Omental fat pad (tissue), 3 donors: ENCODE measurements at regions not wholly inside any gene's neighbourhood (a gene's known extent, or its start where the extent isn't known, plus 50 kb on each side); places are given as distances from the start of the nearest gene placed in this dataset.

Source experiments
- ATAC-seq: fragments of 150-250 bp; one replicate; pipeline ENCODE4 v1.9.1; 2016; ENCODE audit warnings: mild to moderate bottlenecking, moderate library complexity; ENCODE audit not compliant: low FRiP score
- DNase-seq: peaks from one replicate; pipeline ENCODE4 v3.0.0-alpha.2; 2019; ENCODE audit warnings: low spot score
- TF ChIP-seq, protein P1 (sequence below), 3 donors: fragments of 450-650 bp; IDR thresholded peaks; one replicate each; pipeline ENCODE4 v1.5.1; 2016 to 2017; ENCODE audit warnings: antibody characterized with exemption in 3 of 3, mild to moderate bottlenecking in 3 of 3, moderate library complexity in 2 of 3

DNA sequence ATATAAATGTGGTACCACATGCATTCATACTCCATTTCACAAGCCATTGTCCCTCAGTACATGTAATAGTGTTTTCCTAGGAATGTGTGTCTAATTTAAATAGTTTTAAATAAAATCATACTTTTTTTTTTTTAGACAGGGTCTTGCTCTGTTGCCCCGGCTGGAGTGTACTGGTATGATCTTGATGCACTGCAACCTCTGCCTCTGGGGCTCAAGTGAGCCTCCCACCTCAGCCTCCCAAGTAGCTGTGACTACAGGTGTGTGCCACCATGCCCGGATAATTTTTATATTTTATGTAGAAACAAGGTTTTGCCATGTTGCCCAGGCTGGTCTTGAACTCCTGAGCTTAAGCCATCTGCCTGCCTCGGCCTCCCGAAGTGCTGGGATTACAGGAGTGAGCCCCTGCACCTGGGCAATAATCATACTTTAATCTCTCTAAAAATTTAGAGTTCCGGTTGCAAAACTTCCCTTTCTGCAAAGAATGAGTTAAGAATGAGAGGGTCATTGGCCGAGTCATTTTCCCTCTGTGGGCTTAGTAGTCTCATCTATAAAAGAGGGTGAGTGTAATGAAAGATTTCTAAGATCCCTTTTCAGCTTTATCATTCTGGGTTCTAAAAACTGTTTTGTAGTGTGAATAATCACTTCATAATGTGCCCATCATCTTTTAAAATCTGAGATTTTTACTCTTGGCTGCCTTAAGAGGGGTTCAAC lies 116.0 kb upstream of the PELI1 start:
- ATAC-seq (no peak), DNase-seq (no peak)
- TF ChIP-seq, protein P1, sequence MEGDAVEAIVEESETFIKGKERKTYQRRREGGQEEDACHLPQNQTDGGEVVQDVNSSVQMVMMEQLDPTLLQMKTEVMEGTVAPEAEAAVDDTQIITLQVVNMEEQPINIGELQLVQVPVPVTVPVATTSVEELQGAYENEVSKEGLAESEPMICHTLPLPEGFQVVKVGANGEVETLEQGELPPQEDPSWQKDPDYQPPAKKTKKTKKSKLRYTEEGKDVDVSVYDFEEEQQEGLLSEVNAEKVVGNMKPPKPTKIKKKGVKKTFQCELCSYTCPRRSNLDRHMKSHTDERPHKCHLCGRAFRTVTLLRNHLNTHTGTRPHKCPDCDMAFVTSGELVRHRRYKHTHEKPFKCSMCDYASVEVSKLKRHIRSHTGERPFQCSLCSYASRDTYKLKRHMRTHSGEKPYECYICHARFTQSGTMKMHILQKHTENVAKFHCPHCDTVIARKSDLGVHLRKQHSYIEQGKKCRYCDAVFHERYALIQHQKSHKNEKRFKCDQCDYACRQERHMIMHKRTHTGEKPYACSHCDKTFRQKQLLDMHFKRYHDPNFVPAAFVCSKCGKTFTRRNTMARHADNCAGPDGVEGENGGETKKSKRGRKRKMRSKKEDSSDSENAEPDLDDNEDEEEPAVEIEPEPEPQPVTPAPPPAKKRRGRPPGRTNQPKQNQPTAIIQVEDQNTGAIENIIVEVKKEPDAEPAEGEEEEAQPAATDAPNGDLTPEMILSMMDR (IDR thresholded peaks at IDR 0.05) = no peak

DNA sequence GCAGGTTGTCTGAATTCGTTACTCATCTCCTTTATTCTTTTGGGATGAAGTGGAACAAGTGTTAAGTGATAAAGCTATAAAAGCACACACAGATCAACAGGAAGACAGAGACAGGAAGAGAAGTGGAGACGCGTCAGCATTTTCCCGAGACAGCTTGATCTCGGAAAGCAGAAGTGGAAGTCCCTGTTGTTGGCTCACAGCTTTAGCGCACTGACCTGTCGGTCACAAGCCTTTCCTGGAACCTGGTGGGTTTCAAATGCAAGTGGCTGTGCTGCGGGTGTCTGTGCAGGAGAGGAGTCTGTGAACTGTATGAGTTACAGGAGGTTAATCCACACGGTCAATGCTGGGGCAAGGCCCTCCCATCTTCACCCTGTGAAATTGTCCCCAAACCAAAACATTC lies 116.6 kb upstream of the PELI1 start:
- TF ChIP-seq, protein P1 (IDR thresholded peaks at IDR 0.05) = no peak
- ATAC-seq (peak; percentile 41), DNase-seq (no peak)

DNA sequence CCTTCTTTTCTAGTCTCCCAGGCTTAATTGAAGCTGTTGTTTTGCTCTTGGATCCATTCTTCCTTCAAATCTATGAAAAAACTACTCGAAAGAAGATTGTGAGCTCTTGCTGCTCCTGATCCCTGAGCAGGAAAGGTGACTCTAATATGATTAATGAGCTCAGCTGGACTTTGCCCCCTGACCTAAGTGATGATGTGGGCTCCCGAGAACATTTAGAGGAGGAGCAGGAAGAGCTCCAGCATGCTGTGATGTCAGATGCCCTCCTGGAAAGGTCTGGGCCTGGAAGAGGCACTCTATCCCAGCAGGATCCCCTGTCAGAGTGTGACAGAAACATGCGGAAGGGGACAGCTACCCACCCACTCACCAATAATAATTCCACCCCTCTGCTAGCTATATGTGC lies 117.9 kb upstream of the PELI1 start:
- no peak for DNase-seq
- ATAC-seq = no peak
- TF ChIP-seq, protein P1 (IDR thresholded peaks at IDR 0.05) = no peak

DNA sequence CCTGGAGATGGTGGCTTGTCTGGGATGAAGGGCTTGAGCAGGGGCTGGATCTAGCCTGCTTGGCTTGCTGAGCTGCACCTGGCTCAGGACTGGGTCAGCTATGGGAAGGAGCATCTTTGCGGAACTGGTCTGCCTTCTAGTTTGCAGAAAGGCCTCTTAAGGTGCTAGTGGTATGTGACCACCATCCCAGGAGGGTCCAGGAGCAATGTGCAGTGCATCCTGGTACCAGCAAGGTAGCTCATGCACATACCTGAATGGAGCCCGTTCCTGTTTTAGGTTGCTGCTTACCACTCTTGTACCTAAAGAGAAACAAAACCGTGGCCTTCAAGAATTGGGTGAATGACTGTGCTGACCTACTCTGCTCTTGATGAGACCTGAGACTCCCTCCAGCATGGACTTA lies 118.6 kb upstream of the PELI1 start:
- no peak for DNase-seq
- TF ChIP-seq, protein P1 (IDR thresholded peaks at IDR 0.05) = no peak
- no peak for ATAC-seq

DNA sequence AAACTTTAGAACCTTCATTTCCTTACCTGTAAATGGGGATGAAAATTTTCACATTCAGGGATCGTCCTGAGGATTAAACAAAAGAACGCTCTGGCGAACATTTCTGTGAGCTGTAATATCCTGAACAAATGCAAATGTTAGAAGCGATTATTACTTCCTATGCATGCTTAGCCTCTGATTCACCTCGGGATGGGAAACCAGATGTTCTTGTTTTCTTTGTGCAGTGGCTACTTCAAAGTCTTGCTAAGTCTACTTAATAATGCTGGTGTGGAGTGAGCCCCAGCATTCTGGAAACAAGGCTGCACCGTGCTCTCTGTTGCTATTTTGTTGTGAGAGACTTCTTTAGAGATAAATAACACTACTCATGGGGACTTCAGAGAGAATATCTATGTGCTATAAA lies 119.1 kb upstream of the PELI1 start:
- no peak for ATAC-seq
- no peak for DNase-seq
- TF ChIP-seq, protein P1 (IDR thresholded peaks at IDR 0.05) = no peak

DNA sequence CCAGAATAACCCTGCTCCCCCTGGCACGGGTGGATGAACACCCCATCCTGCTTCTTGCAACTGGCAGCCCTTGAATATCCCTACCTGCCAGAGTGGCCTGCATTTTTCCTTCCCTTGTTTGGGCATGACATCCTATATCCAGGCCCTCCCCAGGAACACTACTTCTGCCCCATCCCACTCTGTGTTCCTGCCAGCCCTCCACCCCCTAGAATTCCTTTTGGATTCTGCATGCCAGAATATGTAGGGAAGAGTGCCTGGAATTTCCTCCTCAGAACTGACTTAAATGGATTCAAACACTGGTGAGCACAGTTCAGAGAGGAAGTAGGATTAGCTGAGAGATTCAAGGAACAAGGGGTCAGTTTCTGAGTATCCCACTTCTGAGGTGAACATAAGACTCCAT lies 123.5 kb upstream of the PELI1 start:
- DNase-seq = no peak
- TF ChIP-seq, protein P1 (IDR thresholded peaks at IDR 0.05) = no peak
- no peak for ATAC-seq

DNA sequence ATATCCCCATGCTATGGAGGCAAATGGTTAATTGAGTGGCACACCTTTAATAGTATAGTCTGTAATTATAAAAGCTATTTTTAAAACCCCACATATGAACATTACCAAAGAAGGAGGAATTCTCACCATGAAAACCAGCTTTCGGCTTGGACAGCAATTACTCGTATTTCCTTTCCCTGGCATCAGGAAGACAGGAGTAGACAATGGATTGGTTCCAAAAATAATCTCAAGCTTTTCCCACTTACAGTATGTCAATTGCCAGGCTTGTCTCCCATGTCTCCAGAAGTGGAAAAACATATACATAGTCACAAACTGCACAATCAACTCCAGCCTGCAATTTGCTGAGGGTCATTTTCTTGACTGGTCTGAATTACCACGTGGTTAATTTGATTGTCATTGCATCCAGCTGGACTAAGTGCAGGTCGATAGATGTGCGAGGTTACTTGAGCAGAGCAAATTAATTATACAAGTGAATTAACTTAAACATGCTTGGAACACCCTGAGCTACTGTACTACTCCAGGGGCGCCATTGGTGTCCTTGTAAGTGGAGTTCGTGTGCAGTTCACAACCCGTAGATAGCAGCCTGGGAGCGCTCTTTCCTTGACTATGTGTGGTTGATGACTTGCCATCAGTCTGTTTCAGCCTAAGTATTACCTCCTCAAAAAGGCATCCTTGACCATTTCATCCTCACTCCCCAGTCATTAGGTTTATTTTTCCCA lies 124.3 kb upstream of the PELI1 start:
- no peak for DNase-seq
- ATAC-seq = no peak
- TF ChIP-seq, protein P1 (IDR thresholded peaks at IDR 0.05) = no peak
